ENCODE measurements at regions not wholly inside any gene's neighbourhood (a gene's known extent, or its start where the extent isn't known, plus 50 kb on each side); places are given as distances from the start of the nearest gene placed in this dataset.

- TF ChIP-seq GATA2 (IDR thresholded peaks at IDR 0.05; ENCODE audit: low read depth, low read length), result no peak
- TF ChIP-seq GATA3 (IDR thresholded peaks at IDR 0.05; ENCODE audit: low read depth, low read length), result no peak
Measured at GRCh38 chr13:104389691-104390090, 1323.5 kb upstream of the SLC10A2 start.

All from SH-SY5Y (cell line).